BJ (cell line): ENCODE measurements at regions not wholly inside any gene's neighbourhood (a gene's known extent, or its start where the extent isn't known, plus 50 kb on each side); places are given as distances from the start of the nearest gene placed in this dataset.

Experiments
- CTCF ChIA-PET: fragments of 350-600 bp; formaldehyde crosslinking; extraction: SDS; loops from one replicate; lab custom pipeline; 2021; ENCODE audit warnings: antibody characterized with exemption, inconsistent platforms; lab: Yijun Ruan, JAX
- POLR2A ChIA-PET: fragments of 300-600 bp; sonication (Branson Sonifier 250); formaldehyde crosslinking; extraction: SDS; loops from one replicate; lab custom pipeline; 2021; ENCODE audit warnings: antibody characterized with exemption; lab: Charles Lee
- DNase-seq: peaks from one replicate; pipeline ENCODE4 v3.0.0-alpha.2; 2011; ENCODE audit warnings: low read depth
- H3K27me3 ChIP-seq: 2 replicates; pipeline ENCODE4 v1.6.0; 2011; ENCODE audit warnings: low read length; ENCODE audit not compliant: control insufficient read depth, insufficient read depth
- H3K36me3 ChIP-seq: 2 replicates; pipeline ENCODE4 v1.5.1; 2011; ENCODE audit warnings: low read length; ENCODE audit not compliant: control insufficient read depth, insufficient read depth
- H3K4me3 ChIP-seq: 2 replicates; pipeline ENCODE4 v1.5.1; 2011; ENCODE audit warnings: low read depth, mild to moderate bottlenecking, control low read depth, low read length
- TF ChIP-seq, protein P1 (sequence below): IDR thresholded peaks from 2 replicates; pipeline ENCODE4 v1.5.1; 2011; ENCODE audit warnings: low read depth, mild to moderate bottlenecking, control low read depth, inconsistent platforms, low read length, moderate library complexity; ENCODE audit not compliant: insufficient read depth

GRCh38 chr13:64347664-64348063 is 2882.5 kb downstream of the PCDH9 start:
- POLR2A ChIA-PET: no interaction called here
- no peak for DNase-seq
- Histone ChIP-seq H3K27me3 (no peaks in the 10 kb centered on the region), H3K36me3 (no peaks in the 10 kb centered on the region), H3K4me3 (no peak overlapping the region)
- CTCF ChIA-PET: no interaction called here
- TF ChIP-seq, protein P1, sequence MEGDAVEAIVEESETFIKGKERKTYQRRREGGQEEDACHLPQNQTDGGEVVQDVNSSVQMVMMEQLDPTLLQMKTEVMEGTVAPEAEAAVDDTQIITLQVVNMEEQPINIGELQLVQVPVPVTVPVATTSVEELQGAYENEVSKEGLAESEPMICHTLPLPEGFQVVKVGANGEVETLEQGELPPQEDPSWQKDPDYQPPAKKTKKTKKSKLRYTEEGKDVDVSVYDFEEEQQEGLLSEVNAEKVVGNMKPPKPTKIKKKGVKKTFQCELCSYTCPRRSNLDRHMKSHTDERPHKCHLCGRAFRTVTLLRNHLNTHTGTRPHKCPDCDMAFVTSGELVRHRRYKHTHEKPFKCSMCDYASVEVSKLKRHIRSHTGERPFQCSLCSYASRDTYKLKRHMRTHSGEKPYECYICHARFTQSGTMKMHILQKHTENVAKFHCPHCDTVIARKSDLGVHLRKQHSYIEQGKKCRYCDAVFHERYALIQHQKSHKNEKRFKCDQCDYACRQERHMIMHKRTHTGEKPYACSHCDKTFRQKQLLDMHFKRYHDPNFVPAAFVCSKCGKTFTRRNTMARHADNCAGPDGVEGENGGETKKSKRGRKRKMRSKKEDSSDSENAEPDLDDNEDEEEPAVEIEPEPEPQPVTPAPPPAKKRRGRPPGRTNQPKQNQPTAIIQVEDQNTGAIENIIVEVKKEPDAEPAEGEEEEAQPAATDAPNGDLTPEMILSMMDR: no peak

GRCh38 chr13:64339373-64340063 is 2890.6 kb downstream of the PCDH9 start:
- DNase-seq: no peak
- H3K4me3 ChIP-seq: no peak overlapping the region
- H3K36me3 ChIP-seq: no peaks in the 10 kb centered on the region
- ChIA-PET CTCF (no interaction called here), POLR2A (no interaction called here)
- no peaks in the 10 kb centered on the region for H3K27me3 ChIP-seq
- TF ChIP-seq, protein P1: no peak

DNA sequence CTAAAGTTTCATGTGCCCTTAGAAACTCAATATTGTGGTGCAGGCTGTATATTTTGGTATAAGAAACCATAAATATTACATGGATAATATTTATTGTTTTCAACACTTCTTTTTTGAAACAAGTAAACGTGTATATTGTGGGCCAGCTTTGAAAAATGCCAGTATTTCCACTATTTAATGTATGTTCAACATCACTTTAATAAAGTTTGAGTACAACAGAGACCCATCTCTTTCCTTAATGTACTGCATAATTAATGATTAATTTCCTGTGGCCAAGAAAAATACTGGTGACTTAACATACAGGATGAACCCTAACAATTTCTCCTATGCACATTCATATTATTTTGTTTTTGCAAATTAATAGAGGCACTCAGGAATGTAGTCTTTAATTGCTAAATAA is 2891.5 kb downstream of the PCDH9 start:
- Histone ChIP-seq H3K27me3 (no peaks in the 10 kb centered on the region; the same call in 1 of the 2 replicates), H3K36me3 (no peaks in the 10 kb centered on the region), H3K4me3 (no peak overlapping the region)
- no peak for DNase-seq
- ChIA-PET POLR2A (no interaction called here), CTCF (no interaction called here)
- TF ChIP-seq, protein P1: no peak

DNA sequence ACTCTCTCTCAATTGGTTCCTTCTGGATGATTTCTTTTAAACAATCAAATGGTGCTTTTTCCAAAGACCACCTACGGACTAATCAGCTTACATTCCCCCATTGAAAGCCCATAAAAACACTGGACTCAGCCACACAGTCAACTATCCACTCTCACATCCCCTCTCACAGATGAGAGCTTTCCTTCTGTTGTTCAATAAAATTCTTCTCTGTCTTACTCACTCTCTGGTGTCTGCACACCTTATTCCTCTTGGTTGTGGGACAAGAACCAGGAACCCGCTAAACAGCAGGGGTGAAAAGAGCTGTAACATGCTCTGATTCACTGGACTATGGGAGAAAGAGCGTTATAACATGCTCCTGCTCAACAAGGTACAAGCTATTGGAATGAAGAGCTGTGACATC is 2896.2 kb downstream of the PCDH9 start:
- Histone ChIP-seq H3K27me3 (no peaks in the 10 kb centered on the region; the same call in 1 of the 2 replicates), H3K36me3 (no peaks in the 10 kb centered on the region), H3K4me3 (no peak overlapping the region)
- CTCF ChIA-PET: no interaction called here
- POLR2A ChIA-PET: no interaction called here
- TF ChIP-seq, protein P1: no peak
- DNase-seq: no peak

- Histone ChIP-seq H3K36me3 (no peaks in the 10 kb centered on the region), H3K27me3 (no peaks in the 10 kb centered on the region; the same call in 1 of the 2 replicates), H3K4me3 (no peak overlapping the region)
- DNase-seq: no peak
- ChIA-PET CTCF (no interaction called here), POLR2A (no interaction called here)
- TF ChIP-seq, protein P1: no peak
These were observed 2898.1 kb downstream of the PCDH9 start for GRCh38 chr13:64332048-64332447.
